ENCODE measurements at regions not wholly inside any gene's neighbourhood (a gene's known extent, or its start where the extent isn't known, plus 50 kb on each side); places are given as distances from the start of the nearest gene placed in this dataset.

- TF ChIP-seq CTCF (IDR thresholded peaks at IDR 0.05) = no peak
- TF ChIP-seq POLR2A (IDR thresholded peaks at IDR 0.05) = no peak
These were observed 118.8 kb upstream of the TNPO1 start for GRCh38 chr5:72697622-72698021.

All from Peyer's patch (tissue), 4 donors.